Thymus (tissue), 11 donors: ENCODE measurements at regions not wholly inside any gene's neighbourhood (a gene's known extent, or its start where the extent isn't known, plus 50 kb on each side); places are given as distances from the start of the nearest gene placed in this dataset.
"Not testable (repeated sequence)": the region's sequence is repeated elsewhere in the genome, so short reads cannot be mapped to it uniquely, and the experiment has no call there.

ENCODE experiments used
- DNase-seq, 9 donors: peaks; one replicate each; pipeline ENCODE4 v3.0.0-alpha.2; 2013; ENCODE audit warnings: low spot score in 9 of 9, low read depth in 6 of 9, missing footprints in 1 of 9
- H3K27ac ChIP-seq, 2 donors: one replicate each; pipeline ENCODE4 v1.5.1; 2013; ENCODE audit warnings: control low read depth in 1 of 2, low read depth in 1 of 2, low read length in 1 of 2, mild to moderate bottlenecking in 1 of 2, moderate library complexity in 1 of 2
- H3K27me3 ChIP-seq, 2 donors: one replicate each; pipeline ENCODE4 v1.5.1; 2013; ENCODE audit warnings: low read length in 1 of 2; ENCODE audit not compliant: control insufficient read depth in 2 of 2, insufficient read depth in 1 of 2
- H3K36me3 ChIP-seq, 2 donors: one replicate each; pipeline ENCODE4 v1.5.1; 2013; ENCODE audit warnings: low read length in 1 of 2, mild to moderate bottlenecking in 1 of 2, moderate library complexity in 1 of 2; ENCODE audit not compliant: control insufficient read depth in 2 of 2, insufficient read depth in 2 of 2
- H3K4me1 ChIP-seq, 2 donors: one replicate each; pipeline ENCODE4 v1.5.1; 2013; ENCODE audit warnings: low read length in 2 of 2; ENCODE audit not compliant: control insufficient read depth in 2 of 2, insufficient read depth in 2 of 2
- H3K4me3 ChIP-seq, 2 donors: one replicate each; pipeline ENCODE4 v1.5.1; 2013; ENCODE audit warnings: low read length in 2 of 2, control low read depth in 1 of 2, mild to moderate bottlenecking in 1 of 2
- H3K9me3 ChIP-seq, 2 donors: one replicate each; pipeline ENCODE4 v1.5.1; 2013; ENCODE audit warnings: low read length in 1 of 2, mild to moderate bottlenecking in 1 of 2; ENCODE audit not compliant: control insufficient read depth in 2 of 2, insufficient read depth in 1 of 2
- WGBS: extraction: QIAGEN DNeasy Blood & Tissue Kit; methylation state at CpG from one replicate; pipeline ENCODE4 v1.1.7; 2013; 5-methylcytosine and 5-hydroxymethylcytosine counted together
- donor health status: healthy.

DNA sequence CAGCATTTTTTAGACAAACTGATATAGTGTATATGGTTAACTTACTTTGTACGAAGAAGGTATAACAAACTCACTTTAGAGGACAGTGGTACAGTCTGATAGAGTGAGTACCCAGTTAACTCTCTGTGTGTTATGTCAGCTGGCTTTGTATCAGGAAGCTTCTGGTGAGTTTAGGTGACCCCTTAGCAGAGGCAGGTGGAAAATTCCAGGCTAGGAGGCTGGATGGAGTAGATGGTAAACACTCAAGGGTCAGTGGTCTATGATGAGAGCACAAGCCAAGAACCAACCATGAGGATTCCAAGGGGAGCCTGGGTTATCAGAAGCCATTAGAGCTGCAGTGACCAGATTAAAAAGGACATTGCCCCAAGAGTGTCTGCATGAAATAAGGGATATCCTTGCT is 227.3 kb upstream of the CENPE start:
- no peak for DNase-seq
- no peak overlapping the region for H3K4me3 ChIP-seq
- no peaks in the 10 kb centered on the region for H3K27me3 ChIP-seq
- H3K36me3 ChIP-seq: no peaks in the 10 kb centered on the region
- 91% methylated on average over 1 of the region's 1 CpG for WGBS
- no peaks in the 10 kb centered on the region for H3K9me3 ChIP-seq
- no peaks in the 10 kb centered on the region for H3K4me1 ChIP-seq
- H3K27ac ChIP-seq: no peak overlapping the region

DNA sequence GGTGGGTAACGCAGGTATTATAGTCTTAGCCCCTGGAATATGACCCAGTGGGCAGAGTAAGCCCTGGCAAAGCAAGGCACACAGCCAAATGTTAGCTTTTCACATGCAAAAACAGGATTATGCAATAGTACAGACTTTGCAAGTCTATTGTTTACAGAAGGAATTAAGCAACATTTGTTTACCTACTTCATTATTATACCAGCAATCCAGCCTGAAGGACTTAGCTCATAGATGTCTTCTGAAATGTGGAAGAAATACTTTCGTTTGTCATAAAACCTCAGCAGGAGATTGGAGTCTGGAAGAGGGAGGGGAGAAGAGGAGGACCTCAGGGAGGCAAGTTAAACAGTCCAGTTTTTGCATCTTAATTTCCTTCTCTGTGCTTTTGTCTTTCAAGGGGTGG is 226.7 kb upstream of the CENPE start:
- Histone ChIP-seq H3K9me3 (no peaks in the 10 kb centered on the region), H3K4me1 (no peaks in the 10 kb centered on the region), H3K36me3 (no peaks in the 10 kb centered on the region), H3K4me3 (no peak overlapping the region), H3K27ac (no peak overlapping the region), H3K27me3 (no peaks in the 10 kb centered on the region)
- DNase-seq: no peak
- WGBS: 42% methylated on average over 2 of the region's 2 CpGs

DNA sequence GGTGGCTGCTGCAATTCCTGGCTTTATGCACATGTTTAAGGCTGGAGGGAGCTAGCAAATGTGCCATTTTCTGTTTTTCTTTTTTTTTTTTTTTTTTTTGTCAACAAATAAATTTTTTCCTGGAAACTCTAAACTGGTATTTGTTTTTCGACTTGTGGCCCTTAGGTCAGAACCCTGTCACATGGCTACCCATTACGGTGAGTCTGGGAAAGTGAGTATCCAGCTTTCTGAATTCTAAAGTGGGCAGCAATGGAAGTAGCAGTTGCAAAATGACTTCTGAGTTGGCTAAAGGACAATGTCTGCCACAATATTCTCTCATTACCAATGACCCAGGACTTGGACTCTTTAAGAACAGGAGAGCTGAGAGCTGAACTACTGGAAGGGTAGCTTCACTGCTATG is 225.1 kb upstream of the CENPE start:
- Histone ChIP-seq H3K36me3 (no peaks in the 10 kb centered on the region), H3K27me3 (no peaks in the 10 kb centered on the region), H3K27ac (no peak overlapping the region), H3K4me3 (no peak overlapping the region), H3K4me1 (no peaks in the 10 kb centered on the region), H3K9me3 (no peaks in the 10 kb centered on the region)
- no peak for DNase-seq
- 93% methylated on average over 2 of the region's 2 CpGs for WGBS

DNA sequence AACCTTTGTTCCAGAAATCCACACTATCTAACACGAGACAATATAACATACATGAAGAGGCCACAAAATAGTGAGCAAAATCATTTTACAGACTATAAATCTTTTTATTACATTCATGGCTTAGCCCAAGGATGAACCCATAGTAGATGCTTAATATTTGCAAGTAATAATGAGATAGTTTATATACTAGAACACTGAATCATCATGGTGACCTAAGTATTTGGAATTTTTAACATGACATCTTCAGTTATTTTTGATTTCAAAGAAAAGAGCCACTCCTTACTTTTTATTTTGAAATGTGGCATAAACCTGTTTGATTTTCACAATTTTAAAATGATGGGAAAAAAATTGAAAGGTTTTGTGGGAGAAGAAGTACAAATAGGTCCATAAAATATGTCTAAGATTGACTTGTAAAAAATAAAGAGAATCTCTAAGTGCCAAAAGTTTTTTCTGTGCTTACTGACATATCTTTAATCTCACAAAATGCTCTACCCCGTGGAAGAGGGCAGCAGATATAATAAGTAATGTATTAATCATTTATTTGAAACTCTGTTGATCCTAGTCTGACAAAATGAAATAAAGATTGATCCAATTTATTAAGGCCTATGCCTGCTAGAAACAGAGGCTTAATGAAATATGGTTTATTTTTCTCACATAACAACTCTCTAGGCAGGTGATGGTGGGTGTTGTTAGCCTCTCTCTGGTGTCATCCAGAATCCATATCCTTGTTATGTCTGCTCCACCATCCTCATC is 224.5 kb upstream of the CENPE start:
- Histone ChIP-seq H3K27me3 (no peaks in the 10 kb centered on the region), H3K27ac (no peak overlapping the region), H3K4me3 (no peak overlapping the region), H3K9me3 (no peaks in the 10 kb centered on the region), H3K36me3 (no peaks in the 10 kb centered on the region), H3K4me1 (no peaks in the 10 kb centered on the region)
- WGBS: 89% methylated on average over 2 of the region's 2 CpGs
- no peak for DNase-seq

DNA sequence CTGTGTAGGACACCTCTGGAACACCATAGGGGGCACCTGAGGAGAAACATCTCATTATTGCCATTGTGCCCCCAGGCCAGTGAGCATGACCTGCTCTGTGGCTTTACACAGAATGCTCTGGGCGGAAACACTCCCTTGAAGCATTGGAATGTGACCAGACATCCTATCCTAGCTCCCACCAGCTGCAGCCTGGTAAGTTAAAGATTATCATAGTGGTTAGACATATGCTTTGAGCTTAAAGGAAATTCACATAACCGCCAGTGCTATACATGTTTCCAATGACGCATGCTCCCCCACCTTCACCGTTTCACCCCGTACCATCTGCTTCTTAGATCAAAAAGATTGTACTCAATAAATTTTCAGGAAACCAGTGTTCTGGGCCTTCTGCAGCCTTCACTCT is 217.7 kb upstream of the CENPE start:
- no peaks in the 10 kb centered on the region for H3K9me3 ChIP-seq
- H3K27ac ChIP-seq: no peak overlapping the region
- WGBS: 93% methylated on average over 5 of the region's 5 CpGs
- H3K4me1 ChIP-seq: no peaks in the 10 kb centered on the region
- no peak overlapping the region for H3K4me3 ChIP-seq
- H3K36me3 ChIP-seq: no peaks in the 10 kb centered on the region
- no peaks in the 10 kb centered on the region for H3K27me3 ChIP-seq
- DNase-seq: no peak

DNA sequence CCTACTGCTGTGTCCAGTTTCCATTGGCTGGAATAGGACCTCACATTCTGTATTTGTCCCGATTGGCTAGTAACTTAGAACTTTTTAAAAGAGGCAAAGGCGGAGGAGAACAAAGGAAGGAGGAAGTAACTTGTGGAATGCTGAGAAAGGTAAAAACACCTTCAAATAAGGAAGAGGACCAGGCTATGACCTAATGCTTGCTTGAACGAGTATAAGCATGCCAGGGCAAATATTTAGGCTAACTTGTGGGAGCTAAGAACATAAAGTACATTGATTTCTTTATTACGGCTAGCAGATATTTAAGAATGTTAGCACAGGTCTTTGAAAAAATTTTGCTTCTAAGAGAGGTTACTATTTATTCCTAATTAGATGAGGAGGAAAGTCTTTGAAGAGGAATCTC is 214.5 kb upstream of the CENPE start:
- H3K36me3 ChIP-seq, H3K9me3 ChIP-seq, H3K27me3 ChIP-seq, DNase-seq, H3K27ac ChIP-seq, H3K4me3 ChIP-seq, H3K4me1 ChIP-seq: not testable (repeated sequence)
- 84% methylated on average over 4 of the region's 4 CpGs for WGBS

DNA sequence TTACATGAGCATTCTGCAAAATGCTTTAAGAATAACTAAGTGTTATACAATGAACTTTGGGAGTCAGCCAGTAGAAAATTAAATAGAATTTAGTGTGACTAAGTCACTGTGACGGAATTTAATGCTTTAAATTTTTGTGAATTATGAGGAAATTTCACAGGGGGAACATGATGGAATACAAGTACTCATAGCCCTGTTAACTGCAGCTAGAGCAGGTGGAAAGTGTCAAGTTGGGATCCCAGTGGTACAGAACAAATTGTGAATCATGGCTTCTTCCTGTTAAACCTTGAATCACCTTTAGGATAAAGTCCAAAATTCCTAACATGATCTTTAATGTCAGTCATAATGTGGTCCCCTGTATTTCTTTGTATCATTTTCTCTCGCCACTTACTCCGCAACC is 212.2 kb upstream of the CENPE start:
- 94% methylated on average over 3 of the region's 3 CpGs for WGBS
- DNase-seq: no peak

DNA sequence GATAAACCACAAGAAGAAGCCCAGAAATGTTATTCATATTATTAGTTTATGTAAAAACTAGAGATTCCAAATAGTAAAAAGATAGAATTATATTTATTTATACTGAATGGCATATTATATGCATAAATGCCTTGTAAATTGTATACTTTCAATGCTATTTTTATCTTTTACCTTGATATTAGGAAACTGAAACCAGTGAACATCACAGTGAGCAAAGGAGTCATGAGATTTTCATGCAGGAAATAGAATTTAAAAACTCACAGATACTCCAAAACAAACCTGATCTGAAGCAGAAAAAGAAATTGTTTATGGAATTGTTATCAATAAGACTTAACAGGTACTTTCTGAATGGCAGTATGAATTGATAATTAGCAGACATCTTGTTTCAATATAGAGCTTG is 207.3 kb upstream of the CENPE start:
- H3K27ac ChIP-seq: no peak overlapping the region
- no peak for DNase-seq

More for the DNA sequence above, 212.2 kb upstream of the CENPE start:
- Histone ChIP-seq H3K36me3 (no peaks in the 10 kb centered on the region), H3K4me3 (no peak overlapping the region), H3K27ac (no peak overlapping the region), H3K4me1 (no peaks in the 10 kb centered on the region), H3K27me3 (no peaks in the 10 kb centered on the region), H3K9me3 (no peaks in the 10 kb centered on the region)

DNA sequence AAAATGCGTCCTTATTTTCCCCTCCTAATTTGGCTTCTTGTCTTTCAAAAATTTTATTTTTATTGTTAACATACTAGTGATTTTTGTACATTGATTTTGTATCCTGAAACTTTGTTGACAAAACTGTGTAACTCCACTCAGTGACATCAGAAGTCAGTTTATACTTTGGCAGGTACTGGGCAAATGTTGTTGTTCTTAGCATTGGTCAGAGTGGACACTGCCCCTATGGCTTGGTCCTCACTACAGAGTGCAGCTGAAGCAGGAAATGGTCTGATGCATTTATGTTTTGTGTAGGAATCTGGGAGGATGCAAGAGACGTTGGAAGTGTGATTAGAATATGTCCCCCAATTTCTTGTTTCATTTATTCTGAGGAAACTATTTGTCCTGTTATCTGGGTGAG is 205.5 kb upstream of the CENPE start:
- no peaks in the 10 kb centered on the region for H3K4me1 ChIP-seq
- H3K27ac ChIP-seq: no peak overlapping the region
- H3K36me3 ChIP-seq: no peaks in the 10 kb centered on the region
- DNase-seq: no peak
- WGBS: 69% methylated on average over 2 of the region's 2 CpGs
- H3K9me3 ChIP-seq: no peaks in the 10 kb centered on the region
- no peaks in the 10 kb centered on the region for H3K27me3 ChIP-seq
- no peak overlapping the region for H3K4me3 ChIP-seq

More for the DNA sequence above, 207.3 kb upstream of the CENPE start:
- Histone ChIP-seq H3K9me3 (no peaks in the 10 kb centered on the region), H3K36me3 (no peaks in the 10 kb centered on the region), H3K27me3 (no peaks in the 10 kb centered on the region), H3K4me1 (no peaks in the 10 kb centered on the region), H3K4me3 (no peak overlapping the region)
